BLaER1 treated with 17β-estradiol and CSF1 and Interleukin-3, amounts not matched to agents 10 nM and 100 nM (cell line): ENCODE measurements at regions not wholly inside any gene's neighbourhood (a gene's known extent, or its start where the extent isn't known, plus 50 kb on each side); places are given as distances from the start of the nearest gene placed in this dataset.
"Not testable (repeated sequence)": the region's sequence is repeated elsewhere in the genome, so short reads cannot be mapped to it uniquely, and the experiment has no call there.

Source experiments
- H3K27ac ChIP-seq, 11 experiments: shearing (Covaris generic); formaldehyde crosslinking; 2 replicates each; pipeline ENCODE4 v1.8.1; 2022
- H3K27me3 ChIP-seq, 11 experiments: shearing (Covaris generic); formaldehyde crosslinking; 2 replicates each; pipeline ENCODE4 v1.8.1; 2022
- H3K36me3 ChIP-seq, 11 experiments: shearing (Covaris generic); formaldehyde crosslinking; 2 replicates each; pipeline ENCODE4 v1.8.1; 2022
- H3K4me1 ChIP-seq, 10 experiments: shearing (Covaris generic); formaldehyde crosslinking; 2 replicates each; pipeline ENCODE4 v1.8.1; 2022
- H3K4me2 ChIP-seq, 11 experiments: shearing (Covaris generic); formaldehyde crosslinking; 2 replicates each; pipeline ENCODE4 v1.8.1; 2022
- H3K4me3 ChIP-seq, 10 experiments: shearing (Covaris generic); formaldehyde crosslinking; 2 replicates each; pipeline ENCODE4 v1.8.1; 2022
- H3K9ac ChIP-seq, 11 experiments: shearing (Covaris generic); formaldehyde crosslinking; 2 replicates each; pipeline ENCODE4 v1.8.1; 2022
- H3K9me3 ChIP-seq, 11 experiments: shearing (Covaris generic); formaldehyde crosslinking; replicated peaks in 1 of 11; 2 replicates each; pipeline ENCODE4 v1.8.1; 2022
- H4K20me1 ChIP-seq, 11 experiments: shearing (Covaris generic); formaldehyde crosslinking; 2 replicates each; pipeline ENCODE4 v1.8.1; 2022
- Cebpa-rat ChIP-seq, 11 experiments: shearing (Covaris generic); IDR thresholded peaks; 2 replicates each; pipeline ENCODE4 v1.8.1; 2022

- Histone ChIP-seq H3K36me3 (no peaks in the 10 kb centered on the region), H3K9me3 (peaks cover 0 to 7% (median 0%) of the 10 kb centered on the region in 11 experiments; a peak in 1 of 22 replicates), H3K4me3 (no peak overlapping the region), H3K4me2 (no peak overlapping the region), H3K27me3 (no peaks in the 10 kb centered on the region), H3K4me1 (peaks cover 10 to 43% (median 31%) of the 10 kb centered on the region in 10 experiments), H3K27ac (no peak overlapping the region), H3K9ac (no peak overlapping the region), H4K20me1 (0 out of 22 replicates have a peak, but pooled peaks cover 0 to 6% (median 0%) of the 10 kb centered on the region in 11 experiments)
- no peak for TF ChIP-seq Cebpa-rat (IDR thresholded peaks at IDR 0.05)
These were observed 447.1 kb downstream of the PTPRU start for GRCh38 chr1:29683472-29683871.

- Histone ChIP-seq H4K20me1 (0 out of 22 replicates have a peak, but pooled peaks cover 0 to 6% (median 0%) of the 10 kb centered on the region in 11 experiments), H3K9me3 (peaks cover 0 to 7% (median 0%) of the 10 kb centered on the region in 11 experiments; a peak in 1 of 22 replicates), H3K4me1 (peaks cover 4 to 38% (median 25%) of the 10 kb centered on the region in 10 experiments), H3K27me3 (no peaks in the 10 kb centered on the region), H3K4me3 (no peak overlapping the region), H3K36me3 (no peaks in the 10 kb centered on the region), H3K4me2 (peak overlapping the region in 1 of 11 experiments; percentile 25; a peak in 1 of 22 replicates), H3K27ac (no peak overlapping the region), H3K9ac (no peak overlapping the region)
- TF ChIP-seq Cebpa-rat (IDR thresholded peaks at IDR 0.05), result no peak
These were observed 446.6 kb downstream of the PTPRU start for GRCh38 chr1:29682919-29683295.

GRCh38 chr1:29682171-29682918, 446.0 kb downstream of the PTPRU start:
- Histone ChIP-seq H3K36me3 (no peaks in the 10 kb centered on the region), H3K27ac (no peak overlapping the region), H4K20me1 (0 out of 22 replicates have a peak, but pooled peaks cover 0 to 6% (median 0%) of the 10 kb centered on the region in 11 experiments), H3K4me1 (peaks cover 0 to 36% (median 21%) of the 10 kb centered on the region in 10 experiments; a peak in 17 of 20 replicates), H3K9me3 (peaks cover 0 to 7% (median 0%) of the 10 kb centered on the region in 11 experiments; a peak in 1 of 22 replicates), H3K27me3 (no peaks in the 10 kb centered on the region), H3K4me3 (no peak overlapping the region), H3K4me2 (peak overlapping the region in 3 of 11 experiments; percentile 1 to 25 (median 20); a peak in 2 of 22 replicates), H3K9ac (no peak overlapping the region)
- no peak for TF ChIP-seq Cebpa-rat (IDR thresholded peaks at IDR 0.05)

GRCh38 chr1:29681416-29681815, 445.1 kb downstream of the PTPRU start:
- H3K27me3 ChIP-seq, H3K27ac ChIP-seq, H3K9me3 ChIP-seq, H3K4me2 ChIP-seq, H4K20me1 ChIP-seq, H3K36me3 ChIP-seq, H3K4me3 ChIP-seq, H3K9ac ChIP-seq: not testable (repeated sequence)
- peaks cover 0 to 36% (median 16%) of the 10 kb centered on the region in 10 experiments; a peak in 16 of 20 replicates for H3K4me1 ChIP-seq

- H3K4me1 ChIP-seq, result peaks cover 0 to 37% (median 19%) of the 10 kb centered on the region in 10 experiments; a peak in 15 of 20 replicates
- peaks cover 0 to 7% (median 0%) of the 10 kb centered on the region in 11 experiments; a peak in 1 of 22 replicates for H3K9me3 ChIP-seq
- no peak for TF ChIP-seq Cebpa-rat (IDR thresholded peaks at IDR 0.05)
- H3K4me2 ChIP-seq, result no peak overlapping the region
- no peak overlapping the region for H3K9ac ChIP-seq
- no peaks in the 10 kb centered on the region for H3K27me3 ChIP-seq
- H4K20me1 ChIP-seq, result peaks cover 0 to 6% (median 0%) of the 10 kb centered on the region in 11 experiments; a peak in 1 of 22 replicates
- no peak overlapping the region for H3K4me3 ChIP-seq
- H3K36me3 ChIP-seq, result no peaks in the 10 kb centered on the region
- H3K27ac ChIP-seq, result no peak overlapping the region
These were observed 443.7 kb downstream of the PTPRU start for GRCh38 chr1:29679828-29680558.

GRCh38 chr1:29679316-29679715, 443.0 kb downstream of the PTPRU start:
- H4K20me1 ChIP-seq, result peaks cover 0 to 6% (median 0%) of the 10 kb centered on the region in 11 experiments; a peak in 1 of 22 replicates
- no peak overlapping the region for H3K4me3 ChIP-seq
- peaks cover 0 to 42% (median 21%) of the 10 kb centered on the region in 10 experiments; a peak in 15 of 20 replicates for H3K4me1 ChIP-seq
- H3K9me3 ChIP-seq, result peaks cover 0 to 7% (median 0%) of the 10 kb centered on the region in 11 experiments; a peak in 1 of 22 replicates
- no peaks in the 10 kb centered on the region for H3K36me3 ChIP-seq
- no peaks in the 10 kb centered on the region for H3K27me3 ChIP-seq
- no peak overlapping the region for H3K4me2 ChIP-seq
- no peak overlapping the region for H3K9ac ChIP-seq
- no peak for TF ChIP-seq Cebpa-rat (IDR thresholded peaks at IDR 0.05)
- no peak overlapping the region for H3K27ac ChIP-seq

GRCh38 chr1:29677028-29678024, 441.0 kb downstream of the PTPRU start:
- Histone ChIP-seq H3K4me3 (no peak overlapping the region), H3K27me3 (no peaks in the 10 kb centered on the region), H3K4me2 (peak overlapping the region in 7 of 11 experiments; percentile 2 to 43 (median 22); a peak in 10 of 22 replicates), H3K36me3 (no peaks in the 10 kb centered on the region), H4K20me1 (no peaks in the 10 kb centered on the region; a peak in 1 of 22 replicates), H3K4me1 (peaks cover 3 to 39% (median 15%) of the 10 kb centered on the region in 10 experiments; a peak in 19 of 20 replicates), H3K27ac (no peak overlapping the region), H3K9ac (no peak overlapping the region), H3K9me3 (peaks cover 0 to 7% (median 0%) of the 10 kb centered on the region in 11 experiments; a peak in 1 of 22 replicates)
- no peak for TF ChIP-seq Cebpa-rat (IDR thresholded peaks at IDR 0.05)

GRCh38 chr1:29676496-29676895, 440.2 kb downstream of the PTPRU start:
- H3K27ac ChIP-seq, result no peak overlapping the region
- H3K4me1 ChIP-seq, result peaks cover 6 to 37% (median 16%) of the 10 kb centered on the region in 10 experiments; a peak in 19 of 20 replicates
- H3K9ac ChIP-seq, result no peak overlapping the region
- H3K36me3 ChIP-seq, result no peaks in the 10 kb centered on the region
- H3K27me3 ChIP-seq, result no peaks in the 10 kb centered on the region
- peak overlapping the region in 5 of 11 experiments; percentile 29 to 67 (median 62); a peak in 7 of 22 replicates for H3K4me2 ChIP-seq
- no peak overlapping the region for H3K4me3 ChIP-seq
- H4K20me1 ChIP-seq, result no peaks in the 10 kb centered on the region; a peak in 2 of 22 replicates
- H3K9me3 ChIP-seq, result peaks cover 0 to 7% (median 0%) of the 10 kb centered on the region in 11 experiments; a peak in 1 of 22 replicates
- no peak for TF ChIP-seq Cebpa-rat (IDR thresholded peaks at IDR 0.05)
